Sigmoid colon (tissue), 3 donors: ENCODE measurements at regions not wholly inside any gene's neighbourhood (a gene's known extent, or its start where the extent isn't known, plus 50 kb on each side); places are given as distances from the start of the nearest gene placed in this dataset.

ENCODE experiments used
- POLR2A ChIP-seq, 2 donors: fragments of 450-650 bp; IDR thresholded peaks; one replicate each; pipeline ENCODE4 v1.6.1; 2016; ENCODE audit warnings: antibody characterized with exemption in 2 of 2, mild to moderate bottlenecking in 2 of 2, moderate library complexity in 2 of 2
- TF ChIP-seq, protein P1 (sequence below), 4 experiments: fragments of 450-650 bp in 3 of 4; fragments of 200-600 bp in 1 of 4; IDR thresholded peaks; one replicate each; pipeline ENCODE4 v1.5.1; 2016 to 2019; ENCODE audit warnings: antibody characterized with exemption in 4 of 4, mild to moderate bottlenecking in 3 of 4, moderate library complexity in 2 of 4

DNA sequence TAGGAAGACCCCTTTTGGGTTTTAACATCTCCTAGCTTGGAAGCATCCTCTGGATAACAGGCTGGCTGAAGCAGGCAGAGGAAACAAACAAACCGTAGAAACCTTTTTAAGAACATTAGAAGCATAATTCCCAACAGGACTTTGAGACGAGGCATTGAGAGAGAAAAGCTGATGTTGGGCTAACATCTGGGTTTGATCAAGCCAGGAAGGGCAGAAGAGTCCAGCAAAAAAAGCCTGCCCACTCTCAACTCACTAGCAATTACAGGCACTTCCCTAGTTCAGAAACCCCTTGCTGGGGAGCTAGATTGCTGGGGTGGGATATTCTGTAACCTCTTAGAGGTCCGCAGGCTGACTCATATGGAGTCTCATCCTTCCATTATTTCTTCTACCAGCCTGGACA lies 75.4 kb upstream of the CTNNA1 start:
- TF ChIP-seq, protein P1, sequence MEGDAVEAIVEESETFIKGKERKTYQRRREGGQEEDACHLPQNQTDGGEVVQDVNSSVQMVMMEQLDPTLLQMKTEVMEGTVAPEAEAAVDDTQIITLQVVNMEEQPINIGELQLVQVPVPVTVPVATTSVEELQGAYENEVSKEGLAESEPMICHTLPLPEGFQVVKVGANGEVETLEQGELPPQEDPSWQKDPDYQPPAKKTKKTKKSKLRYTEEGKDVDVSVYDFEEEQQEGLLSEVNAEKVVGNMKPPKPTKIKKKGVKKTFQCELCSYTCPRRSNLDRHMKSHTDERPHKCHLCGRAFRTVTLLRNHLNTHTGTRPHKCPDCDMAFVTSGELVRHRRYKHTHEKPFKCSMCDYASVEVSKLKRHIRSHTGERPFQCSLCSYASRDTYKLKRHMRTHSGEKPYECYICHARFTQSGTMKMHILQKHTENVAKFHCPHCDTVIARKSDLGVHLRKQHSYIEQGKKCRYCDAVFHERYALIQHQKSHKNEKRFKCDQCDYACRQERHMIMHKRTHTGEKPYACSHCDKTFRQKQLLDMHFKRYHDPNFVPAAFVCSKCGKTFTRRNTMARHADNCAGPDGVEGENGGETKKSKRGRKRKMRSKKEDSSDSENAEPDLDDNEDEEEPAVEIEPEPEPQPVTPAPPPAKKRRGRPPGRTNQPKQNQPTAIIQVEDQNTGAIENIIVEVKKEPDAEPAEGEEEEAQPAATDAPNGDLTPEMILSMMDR (IDR thresholded peaks at IDR 0.05) = no peak
- no peak for TF ChIP-seq POLR2A (IDR thresholded peaks at IDR 0.05)
